OCI-LY3 (cell line): ENCODE measurements at regions not wholly inside any gene's neighbourhood (a gene's known extent, or its start where the extent isn't known, plus 50 kb on each side); places are given as distances from the start of the nearest gene placed in this dataset.
"Not testable (repeated sequence)": the region's sequence is repeated elsewhere in the genome, so short reads cannot be mapped to it uniquely, and the experiment has no call there.

Experiments used
- H2AFZ ChIP-seq: fragments of 200-600, 300-600 bp; shearing (Covaris generic); 2 replicates; pipeline ENCODE4 v1.6.0; 2014; ENCODE audit warnings: antibody characterized with exemption, low read depth, low read length
- H3K27ac ChIP-seq: fragments of 200-600, 300-600 bp; sonication (generic); 2 replicates; pipeline ENCODE4 v1.5.1; 2014; ENCODE audit warnings: mild to moderate bottlenecking, low read length, moderate library complexity, mixed read lengths
- H3K27me3 ChIP-seq: fragments of 200-600, 300-600 bp; sonication (generic); 2 replicates; pipeline ENCODE4 v1.6.1; 2014; ENCODE audit warnings: low read depth, low read length, mixed read lengths
- H3K36me3 ChIP-seq: fragments of 200-600, 300-600 bp; sonication (generic); replicated peaks from 2 replicates; pipeline ENCODE3; 2014; ENCODE audit warnings: low read depth, low read length, mixed read lengths
- H3K4me1 ChIP-seq: fragments of 300-600, 200-600 bp; sonication (generic); 2 replicates; pipeline ENCODE4 v1.6.1; 2014; ENCODE audit warnings: low read length, mixed read lengths
- H3K4me2 ChIP-seq: fragments of 200-600, 300-600 bp; sonication (generic); 2 replicates; pipeline ENCODE4 v1.6.1; 2014; ENCODE audit warnings: low read length, mixed read lengths
- H3K4me3 ChIP-seq: fragments of 300-600, 200-600 bp; sonication (generic); 2 replicates; pipeline ENCODE4 v1.5.1; 2014; ENCODE audit warnings: antibody characterized with exemption, mild to moderate bottlenecking, low read length, moderate library complexity
- H3K79me2 ChIP-seq: fragments of 300-600, 200-600 bp; shearing (Covaris generic); 2 replicates; pipeline ENCODE4 v1.6.1; 2014; ENCODE audit warnings: mild to moderate bottlenecking, low read length, mixed read lengths
- H3K9ac ChIP-seq: fragments of 300-600, 200-600 bp; shearing (Covaris generic); 2 replicates; pipeline ENCODE4 v1.6.0; 2014; ENCODE audit warnings: mild to moderate bottlenecking, low read length, moderate library complexity
- H3K9me3 ChIP-seq: fragments of 200-600, 300-600 bp; shearing (Covaris generic); 2 replicates; pipeline ENCODE4 v1.6.1; 2014; ENCODE audit warnings: low read length, mixed read lengths; ENCODE audit not compliant: insufficient read depth
- H4K20me1 ChIP-seq: fragments of 200-600, 300-600 bp; sonication (generic); 2 replicates; pipeline ENCODE4 v1.6.1; 2016; ENCODE audit warnings: low read length, mixed read lengths; ENCODE audit not compliant: insufficient read depth
- CTCF ChIP-seq: fragments of 200-600, 300-600 bp; sonication (generic); IDR thresholded peaks from 2 replicates; pipeline ENCODE4 v1.5.1; 2014; ENCODE audit warnings: antibody characterized with exemption, low read length, low read depth
- EZH2phosphoT487 ChIP-seq: fragments of 200-600 bp; shearing (Covaris generic); IDR thresholded peaks from 2 replicates; pipeline ENCODE4 v1.6.1; 2018; ENCODE audit warnings: antibody characterized with exemption, mixed run types, low read depth

DNA sequence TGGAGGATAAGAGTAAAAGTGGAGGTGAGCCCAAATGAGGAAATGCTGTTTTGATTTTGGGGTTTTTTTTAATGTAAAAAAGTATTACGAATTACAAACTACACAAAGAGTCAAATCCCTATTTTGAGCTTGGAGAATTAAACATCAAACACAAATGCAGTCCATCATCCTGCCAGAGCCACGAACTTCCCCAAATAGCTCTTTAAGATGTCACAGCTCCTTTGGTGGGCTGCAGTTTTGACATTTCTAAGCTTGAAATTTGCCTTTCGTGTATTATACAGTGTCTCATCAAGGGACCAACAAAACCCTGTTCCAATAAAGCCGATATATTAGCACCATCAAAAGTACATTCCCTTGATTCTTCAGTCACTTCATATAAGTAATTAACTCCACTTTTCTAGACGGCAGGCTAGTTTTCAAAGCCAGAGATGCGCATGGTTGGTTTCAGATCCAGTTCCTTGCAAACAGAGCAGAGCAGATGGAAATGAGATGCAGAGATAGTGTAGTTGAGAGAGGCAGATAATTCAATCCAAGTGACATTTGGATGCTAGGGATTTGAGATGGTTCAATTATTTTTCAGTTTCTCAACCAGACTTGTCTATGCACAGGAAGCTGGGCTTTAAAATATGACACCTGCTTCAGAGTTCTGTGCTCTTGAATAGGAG lies 580.9 kb downstream of the EDEM1 start:
- no peaks in the 10 kb centered on the region for H3K79me2 ChIP-seq
- H3K36me3 ChIP-seq: no peaks in the 10 kb centered on the region
- no peak for TF ChIP-seq CTCF
- TF ChIP-seq EZH2phosphoT487: no peak
- H3K27me3 ChIP-seq: no peaks in the 10 kb centered on the region
- H3K9ac ChIP-seq: no peak overlapping the region
- peak overlapping the region; percentile 57; the same call in 1 of the 2 replicates for H2AFZ ChIP-seq
- no peak overlapping the region for H3K4me3 ChIP-seq
- peak overlapping the region; percentile 32 for H3K4me2 ChIP-seq
- H3K27ac ChIP-seq: no peak overlapping the region
- H4K20me1 ChIP-seq: no peaks in the 10 kb centered on the region
- H3K4me1 ChIP-seq: peaks cover 4% of the 10 kb centered on the region; the same call in 1 of the 2 replicates
- H3K9me3 ChIP-seq: no peaks in the 10 kb centered on the region

- no peaks in the 10 kb centered on the region for H3K9me3 ChIP-seq
- H3K4me2 ChIP-seq: no peak overlapping the region
- H3K27me3 ChIP-seq: no peaks in the 10 kb centered on the region
- H3K9ac ChIP-seq: no peak overlapping the region
- H2AFZ ChIP-seq: no peak overlapping the region
- no peaks in the 10 kb centered on the region for H3K36me3 ChIP-seq
- H3K79me2 ChIP-seq: no peaks in the 10 kb centered on the region
- no peak overlapping the region for H3K27ac ChIP-seq
- peaks cover 4% of the 10 kb centered on the region; the same call in 1 of the 2 replicates for H3K4me1 ChIP-seq
- H3K4me3 ChIP-seq: no peak overlapping the region
- TF ChIP-seq EZH2phosphoT487 (no peak), CTCF (no peak)
- H4K20me1 ChIP-seq: no peaks in the 10 kb centered on the region
Observed at GRCh38 chr3:5769825-5770224, 582.3 kb downstream of the EDEM1 start.

- H3K79me2 ChIP-seq: no peaks in the 10 kb centered on the region
- no peak overlapping the region for H3K27ac ChIP-seq
- no peak overlapping the region for H3K4me3 ChIP-seq
- no peaks in the 10 kb centered on the region for H3K4me1 ChIP-seq
- H3K9ac ChIP-seq: no peak overlapping the region
- H4K20me1 ChIP-seq: no peaks in the 10 kb centered on the region
- no peak for TF ChIP-seq CTCF
- no peaks in the 10 kb centered on the region for H3K27me3 ChIP-seq
- H3K9me3 ChIP-seq: no peaks in the 10 kb centered on the region
- H2AFZ ChIP-seq: no peak overlapping the region
- H3K36me3 ChIP-seq: no peaks in the 10 kb centered on the region
- no peak overlapping the region for H3K4me2 ChIP-seq
Observed at GRCh38 chr3:5774337-5774736, 586.8 kb downstream of the EDEM1 start.

GRCh38 chr3:5775100-5775499 lies 587.6 kb downstream of the EDEM1 start:
- not testable (repeated sequence) for H3K27me3 ChIP-seq, H3K4me3 ChIP-seq, H3K9ac ChIP-seq, H3K4me1 ChIP-seq, H3K27ac ChIP-seq, H2AFZ ChIP-seq, H4K20me1 ChIP-seq, H3K79me2 ChIP-seq, H3K36me3 ChIP-seq, H3K9me3 ChIP-seq, H3K4me2 ChIP-seq
